IMR-90 (cell line): ENCODE measurements at regions not wholly inside any gene's neighbourhood (a gene's known extent, or its start where the extent isn't known, plus 50 kb on each side); places are given as distances from the start of the nearest gene placed in this dataset.

Source experiments
- ATAC-seq: fragments of 200-7000 bp; cut with Tn5 transposase; 2 replicates; pipeline ENCODE4 v1.9.1; 2020; ENCODE audit warnings: low read depth, mild to moderate bottlenecking, moderate library complexity
- BruUV-seq: library from RNA; stranded (reverse); fragments of 400-500 nt; replicated peaks from 2 replicates; lab custom pipeline; 2021; lab: Mats Ljungman, UMichigan
- CTCF ChIA-PET: fragments of 300-600 bp; formaldehyde crosslinking; extraction: SDS; loops from one replicate; lab custom pipeline; 2021; ENCODE audit warnings: antibody characterized with exemption; lab: Yijun Ruan, JAX
- POLR2A ChIA-PET: fragments of 300-600 bp; sonication (Branson Sonifier 250); formaldehyde crosslinking; loops from one replicate; lab custom pipeline; 2022; ENCODE audit warnings: antibody characterized with exemption; ENCODE audit not compliant: unreplicated experiment; lab: Charles Lee
- DNase-seq: peaks from one replicate; pipeline ENCODE4 v3.0.0; 2013
- H2AFZ ChIP-seq: replicated peaks from 2 replicates; pipeline ENCODE3; 2013; ENCODE audit warnings: low read length, mild to moderate bottlenecking; ENCODE audit not compliant: poor library complexity
- H2AK5ac ChIP-seq: 2 replicates; pipeline ENCODE4 v1.6.1; 2013; ENCODE audit warnings: low read depth, low read length, inconsistent platforms
- H2AK9ac ChIP-seq: replicated peaks from 2 replicates; pipeline ENCODE3; 2013; ENCODE audit warnings: mild to moderate bottlenecking, low read depth, low read length, moderate library complexity; ENCODE audit not compliant: poor library complexity
- H2BK120ac ChIP-seq: 2 replicates; pipeline ENCODE4 v1.6.1; 2013; ENCODE audit warnings: low read depth, low read length, inconsistent platforms
- H2BK15ac ChIP-seq: 3 replicates; pipeline ENCODE4 v1.6.1; 2013; ENCODE audit warnings: low read depth, low read length, inconsistent platforms
- H2BK20ac ChIP-seq: 2 replicates; pipeline ENCODE4 v1.6.1; 2013; ENCODE audit warnings: low read depth, mild to moderate bottlenecking, inconsistent platforms, low read length, moderate library complexity
- H2BK5ac ChIP-seq: 2 replicates; pipeline ENCODE4 v1.6.1; 2013; ENCODE audit warnings: mild to moderate bottlenecking, low read depth, low read length, inconsistent platforms; ENCODE audit not compliant: poor library complexity, severe bottlenecking
- H3K14ac ChIP-seq: replicated peaks from 2 replicates; pipeline ENCODE4 v1.6.1; 2013; ENCODE audit warnings: low read depth, low read length, inconsistent platforms
- H3K18ac ChIP-seq: 2 replicates; pipeline ENCODE4 v1.6.1; 2013; ENCODE audit warnings: low read depth, low read length, control low read depth
- H3K23ac ChIP-seq: 2 replicates; pipeline ENCODE4 v1.6.1; 2013; ENCODE audit warnings: low read depth, low read length, inconsistent platforms
- H3K27ac ChIP-seq: 2 replicates; pipeline ENCODE4 v1.5.1; 2013; ENCODE audit warnings: mild to moderate bottlenecking, control low read depth, low read length; ENCODE audit not compliant: insufficient read depth
- H3K27me3 ChIP-seq: 2 replicates; pipeline ENCODE4 v1.6.1; 2013; ENCODE audit warnings: low read length; ENCODE audit not compliant: control insufficient read depth, insufficient read depth
- H3K36me3 ChIP-seq: 2 replicates; pipeline ENCODE4 v1.6.1; 2013; ENCODE audit warnings: low read length, mixed read lengths; ENCODE audit not compliant: control insufficient read depth, insufficient read depth
- H3K4ac ChIP-seq: 2 replicates; pipeline ENCODE4 v1.6.1; 2013; ENCODE audit warnings: low read depth, low read length, inconsistent platforms
- H3K4me1 ChIP-seq: 2 replicates; pipeline ENCODE4 v1.6.1; 2013; ENCODE audit warnings: low read length, mixed read lengths; ENCODE audit not compliant: control insufficient read depth, insufficient read depth
- H3K4me2 ChIP-seq: 2 replicates; pipeline ENCODE4 v1.6.1; 2013; ENCODE audit warnings: low read depth, mild to moderate bottlenecking, control low read depth, low read length, moderate library complexity
- H3K4me3 ChIP-seq: 2 replicates; pipeline ENCODE4 v1.5.1; 2013; ENCODE audit warnings: low read depth, mild to moderate bottlenecking, control low read depth, low read length, moderate library complexity; ENCODE audit not compliant: insufficient read depth
- H3K56ac ChIP-seq: 2 replicates; pipeline ENCODE4 v1.6.1; 2013; ENCODE audit warnings: low read length, inconsistent platforms; ENCODE audit not compliant: insufficient read depth; ENCODE audit errors: extremely low read depth
- H3K79me1 ChIP-seq, 2 experiments: 2 replicates each; pipeline ENCODE4 v1.6.1; 2013; ENCODE audit warnings: low read length in 2 of 2, inconsistent platforms in 1 of 2, low read depth in 1 of 2
- H3K9ac ChIP-seq: 2 replicates; pipeline ENCODE4 v1.6.1; 2013; ENCODE audit warnings: low read depth, low read length, control low read depth
- H3K9me1 ChIP-seq: 2 replicates; pipeline ENCODE4 v1.6.1; 2013; ENCODE audit warnings: low read length, inconsistent platforms; ENCODE audit not compliant: insufficient read depth
- H3K9me3 ChIP-seq: 2 replicates; pipeline ENCODE4 v1.6.1; 2013; ENCODE audit warnings: low read length; ENCODE audit not compliant: control insufficient read depth, insufficient read depth
- H4K20me1 ChIP-seq: 2 replicates; pipeline ENCODE4 v1.6.1; 2013; ENCODE audit warnings: low read length, inconsistent platforms; ENCODE audit not compliant: insufficient read depth
- H4K5ac ChIP-seq: 2 replicates; pipeline ENCODE4 v1.6.1; 2013; ENCODE audit warnings: mild to moderate bottlenecking, low read depth, low read length, control low read depth
- H4K8ac ChIP-seq, 2 experiments: 2 replicates each; pipeline ENCODE4 v1.6.1; 2013; ENCODE audit warnings: low read depth in 2 of 2, low read length in 2 of 2, control low read depth in 1 of 2, inconsistent platforms in 1 of 2
- H4K91ac ChIP-seq: 2 replicates; pipeline ENCODE4 v1.6.1; 2013; ENCODE audit warnings: low read depth, low read length, inconsistent platforms; ENCODE audit not compliant: insufficient read depth
- BHLHE40 ChIP-seq: fragments of 150-350 bp; IDR thresholded peaks from 2 replicates; pipeline ENCODE4 v1.6.1; 2016; ENCODE audit warnings: mild to moderate bottlenecking, low read depth, low read length
- CEBPB ChIP-seq: IDR thresholded peaks from 2 replicates; pipeline ENCODE4 v1.6.1; 2012; ENCODE audit warnings: low read depth, low read length, improper control_type of control experiment
- CHD1 ChIP-seq: IDR thresholded peaks from 2 replicates; pipeline ENCODE4 v1.6.1; 2012; ENCODE audit warnings: low read depth, low read length, improper control_type of control experiment
- FOS ChIP-seq: fragments of 150-350 bp; IDR thresholded peaks from 2 replicates; pipeline ENCODE4 v1.6.1; 2016; ENCODE audit warnings: low read depth, low read length
- MAFK ChIP-seq: IDR thresholded peaks from 2 replicates; pipeline ENCODE4 v1.6.1; 2012; ENCODE audit warnings: low read depth, low read length, improper control_type of control experiment
- MAZ ChIP-seq: IDR thresholded peaks from 2 replicates; pipeline ENCODE4 v1.6.1; 2012; ENCODE audit warnings: low read depth, mild to moderate bottlenecking, low read length, improper control_type of control experiment, moderate library complexity, borderline replicate concordance
- MXI1 ChIP-seq: IDR thresholded peaks from 2 replicates; pipeline ENCODE4 v1.6.1; 2012; ENCODE audit warnings: low read depth, mild to moderate bottlenecking, low read length, moderate library complexity, borderline replicate concordance
- NFE2L2 ChIP-seq: fragments of 150-350 bp; IDR thresholded peaks from 2 replicates; pipeline ENCODE4 v1.6.1; 2016; ENCODE audit warnings: low read depth, mild to moderate bottlenecking, low read length
- POLR2A ChIP-seq: IDR thresholded peaks from 2 replicates; pipeline ENCODE4 v1.6.1; 2012; ENCODE audit warnings: mild to moderate bottlenecking, low read depth, low read length
- RAD21 ChIP-seq: IDR thresholded peaks from 2 replicates; pipeline ENCODE4 v1.6.1; 2012; ENCODE audit warnings: low read length, improper control_type of control experiment
- RCOR1 ChIP-seq: IDR thresholded peaks from 2 replicates; pipeline ENCODE4 v1.6.1; 2012; ENCODE audit warnings: mild to moderate bottlenecking, low read length, improper control_type of control experiment; ENCODE audit not compliant: insufficient replicate concordance
- RFX5 ChIP-seq: IDR thresholded peaks from 2 replicates; pipeline ENCODE4 v1.8.0; 2012; ENCODE audit warnings: low read depth, mild to moderate bottlenecking, low read length, moderate library complexity
- SMC3 ChIP-seq: fragments of 150-350 bp; IDR thresholded peaks from 2 replicates; pipeline ENCODE4 v1.6.1; 2016; ENCODE audit warnings: low read depth, mild to moderate bottlenecking, antibody characterized with exemption, low read length, moderate library complexity
- WGBS, 2 experiments: methylation state at CpG; one replicate each; pipeline versions ENCODE4 v1.1.5 to v1.1.7; 2013; ENCODE audit warnings: missing lambda C conversion rate in 2 of 2; ENCODE audit not compliant: insufficient read length in 1 of 2; ENCODE audit errors: extremely low coverage in 2 of 2; 5-methylcytosine and 5-hydroxymethylcytosine counted together
- dilution Hi-C: fragments of 300-500 bp; cut with HindIII; formaldehyde crosslinking; loops from one replicate; pipeline ENCODE4 v1.14.3; 2018; ENCODE audit warnings: low sequenced_read_pairs; ENCODE audit not compliant: unreplicated experiment
- in situ Hi-C: fragments of 300-500 bp; cut with MboI; formaldehyde crosslinking; loops from 3 replicates; pipeline ENCODE4 v1.14.3; 2019; ENCODE audit warnings: low sequenced_read_pairs, inconsistent platforms, mixed read lengths
- intact Hi-C: fragments of 100-400 bp; cut with micrococcal nuclease; formaldehyde crosslinking; loops from 2 replicates; pipeline ENCODE4 v1.10.0; 2022
- TF ChIP-seq, protein P1 (sequence below): fragments of 150-350 bp; IDR thresholded peaks from 2 replicates; pipeline ENCODE4 v1.6.1; 2017; ENCODE audit warnings: mild to moderate bottlenecking, antibody characterized with exemption, low read length, low read depth
- TF ChIP-seq, protein P2 (sequence below): conservative IDR thresholded peaks from 2 replicates; pipeline ENCODE4 v1.5.1; 2012; ENCODE audit warnings: mild to moderate bottlenecking, low read depth, low read length, improper control_type of control experiment
- TF ChIP-seq, protein P3 (sequence below): fragments of 150-350 bp; IDR thresholded peaks from 2 replicates; pipeline ENCODE4 v1.6.1; 2016; ENCODE audit warnings: low read depth, mild to moderate bottlenecking, low read length, moderate library complexity, borderline replicate concordance

DNA sequence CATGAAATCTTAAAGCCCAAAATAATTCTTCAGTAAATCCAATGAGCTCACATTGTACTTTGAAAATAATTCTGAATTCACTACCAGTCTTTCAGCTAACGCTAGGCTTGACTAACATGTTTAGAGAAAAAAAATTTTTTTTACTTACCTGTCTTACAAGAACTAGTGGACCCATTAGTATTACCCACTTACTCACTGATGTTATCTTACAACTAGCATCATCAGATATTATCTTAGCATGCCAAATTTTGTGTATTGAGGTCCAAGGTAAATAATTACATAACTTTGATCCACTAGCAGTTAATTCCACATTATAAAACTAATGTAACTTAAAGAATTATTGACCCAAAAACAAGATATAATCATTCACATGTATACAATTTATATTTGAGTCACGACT is 62.7 kb downstream of the SLC41A2 start:
- H3K23ac ChIP-seq = no peak overlapping the region
- H2AK9ac ChIP-seq = no peak overlapping the region
- no peak overlapping the region for H2BK5ac ChIP-seq
- H2AFZ ChIP-seq = no peak overlapping the region
- no TSS peak for BruUV-seq
- no peaks in the 10 kb centered on the region for H3K9me3 ChIP-seq
- no peak overlapping the region for H3K18ac ChIP-seq
- no peak overlapping the region for H2BK15ac ChIP-seq
- no peaks in the 10 kb centered on the region for H3K9me1 ChIP-seq
- no peak overlapping the region for H4K5ac ChIP-seq
- no peaks in the 10 kb centered on the region for H4K20me1 ChIP-seq
- H4K8ac ChIP-seq = no peak overlapping the region
- DNase-seq (no peak), ATAC-seq (no peak)
- ChIA-PET CTCF (no interaction called here), POLR2A (no interaction called here)
- H3K4me1 ChIP-seq = no peaks in the 10 kb centered on the region
- H3K27me3 ChIP-seq = no peaks in the 10 kb centered on the region
- H2BK120ac ChIP-seq = no peak overlapping the region
- H3K4me2 ChIP-seq = no peak overlapping the region
- no peak overlapping the region for H3K4ac ChIP-seq
- H2BK20ac ChIP-seq = no peak overlapping the region
- H2AK5ac ChIP-seq = no peak overlapping the region
- in situ Hi-C loops (no loop called here), dilution Hi-C loops (no loop called here), intact Hi-C loops (no loop called here)
- H3K9ac ChIP-seq = no peak overlapping the region
- TF ChIP-seq RCOR1 (no peak), SMC3 (no peak), RFX5 (no peak), CHD1 (no peak), MAFK (no peak), RAD21 (no peak), MAZ (no peak), MXI1 (no peak), CEBPB (no peak), BHLHE40 (no peak), FOS (no peak), NFE2L2 (no peak), POLR2A (no peak)
- TF ChIP-seq, protein P1, sequence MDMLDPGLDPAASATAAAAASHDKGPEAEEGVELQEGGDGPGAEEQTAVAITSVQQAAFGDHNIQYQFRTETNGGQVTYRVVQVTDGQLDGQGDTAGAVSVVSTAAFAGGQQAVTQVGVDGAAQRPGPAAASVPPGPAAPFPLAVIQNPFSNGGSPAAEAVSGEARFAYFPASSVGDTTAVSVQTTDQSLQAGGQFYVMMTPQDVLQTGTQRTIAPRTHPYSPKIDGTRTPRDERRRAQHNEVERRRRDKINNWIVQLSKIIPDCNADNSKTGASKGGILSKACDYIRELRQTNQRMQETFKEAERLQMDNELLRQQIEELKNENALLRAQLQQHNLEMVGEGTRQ = no peak
- TF ChIP-seq, protein P2, sequence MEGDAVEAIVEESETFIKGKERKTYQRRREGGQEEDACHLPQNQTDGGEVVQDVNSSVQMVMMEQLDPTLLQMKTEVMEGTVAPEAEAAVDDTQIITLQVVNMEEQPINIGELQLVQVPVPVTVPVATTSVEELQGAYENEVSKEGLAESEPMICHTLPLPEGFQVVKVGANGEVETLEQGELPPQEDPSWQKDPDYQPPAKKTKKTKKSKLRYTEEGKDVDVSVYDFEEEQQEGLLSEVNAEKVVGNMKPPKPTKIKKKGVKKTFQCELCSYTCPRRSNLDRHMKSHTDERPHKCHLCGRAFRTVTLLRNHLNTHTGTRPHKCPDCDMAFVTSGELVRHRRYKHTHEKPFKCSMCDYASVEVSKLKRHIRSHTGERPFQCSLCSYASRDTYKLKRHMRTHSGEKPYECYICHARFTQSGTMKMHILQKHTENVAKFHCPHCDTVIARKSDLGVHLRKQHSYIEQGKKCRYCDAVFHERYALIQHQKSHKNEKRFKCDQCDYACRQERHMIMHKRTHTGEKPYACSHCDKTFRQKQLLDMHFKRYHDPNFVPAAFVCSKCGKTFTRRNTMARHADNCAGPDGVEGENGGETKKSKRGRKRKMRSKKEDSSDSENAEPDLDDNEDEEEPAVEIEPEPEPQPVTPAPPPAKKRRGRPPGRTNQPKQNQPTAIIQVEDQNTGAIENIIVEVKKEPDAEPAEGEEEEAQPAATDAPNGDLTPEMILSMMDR = no peak
- TF ChIP-seq, protein P3, sequence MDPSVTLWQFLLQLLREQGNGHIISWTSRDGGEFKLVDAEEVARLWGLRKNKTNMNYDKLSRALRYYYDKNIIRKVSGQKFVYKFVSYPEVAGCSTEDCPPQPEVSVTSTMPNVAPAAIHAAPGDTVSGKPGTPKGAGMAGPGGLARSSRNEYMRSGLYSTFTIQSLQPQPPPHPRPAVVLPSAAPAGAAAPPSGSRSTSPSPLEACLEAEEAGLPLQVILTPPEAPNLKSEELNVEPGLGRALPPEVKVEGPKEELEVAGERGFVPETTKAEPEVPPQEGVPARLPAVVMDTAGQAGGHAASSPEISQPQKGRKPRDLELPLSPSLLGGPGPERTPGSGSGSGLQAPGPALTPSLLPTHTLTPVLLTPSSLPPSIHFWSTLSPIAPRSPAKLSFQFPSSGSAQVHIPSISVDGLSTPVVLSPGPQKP = no peak
- no peak overlapping the region for H3K14ac ChIP-seq
- H3K56ac ChIP-seq = no peak overlapping the region
- H3K36me3 ChIP-seq = no peaks in the 10 kb centered on the region
- H3K27ac ChIP-seq = no peak overlapping the region
- H3K79me1 ChIP-seq = no peaks in the 10 kb centered on the region
- H3K4me3 ChIP-seq = no peak overlapping the region
- H4K91ac ChIP-seq = no peak overlapping the region
- WGBS, 2 experiments = no CpG with 5 or more reads among the region's 2 CpGs
